ENCODE measurements at regions not wholly inside any gene's neighbourhood (a gene's known extent, or its start where the extent isn't known, plus 50 kb on each side); places are given as distances from the start of the nearest gene placed in this dataset.

DNA sequence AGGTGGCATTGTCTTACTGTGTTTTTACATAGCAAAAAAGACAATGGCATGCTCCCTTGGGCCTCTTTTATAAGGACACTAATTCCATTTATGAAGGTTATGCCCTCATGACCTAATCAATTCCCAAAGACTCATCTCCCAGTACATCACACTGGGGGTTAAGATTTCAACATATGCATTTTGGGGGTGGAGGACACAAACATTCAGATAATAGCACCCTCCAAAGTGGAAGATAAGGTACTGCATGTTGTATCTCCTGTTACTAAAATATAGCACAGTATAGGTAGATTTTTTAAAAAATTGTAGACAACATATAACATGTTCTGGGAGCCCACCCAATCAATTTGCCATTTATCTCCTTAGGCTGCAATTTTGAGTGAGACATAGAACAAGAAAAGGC is 221.2 kb downstream of the LIG4 start:
- TF ChIP-seq, protein P1, sequence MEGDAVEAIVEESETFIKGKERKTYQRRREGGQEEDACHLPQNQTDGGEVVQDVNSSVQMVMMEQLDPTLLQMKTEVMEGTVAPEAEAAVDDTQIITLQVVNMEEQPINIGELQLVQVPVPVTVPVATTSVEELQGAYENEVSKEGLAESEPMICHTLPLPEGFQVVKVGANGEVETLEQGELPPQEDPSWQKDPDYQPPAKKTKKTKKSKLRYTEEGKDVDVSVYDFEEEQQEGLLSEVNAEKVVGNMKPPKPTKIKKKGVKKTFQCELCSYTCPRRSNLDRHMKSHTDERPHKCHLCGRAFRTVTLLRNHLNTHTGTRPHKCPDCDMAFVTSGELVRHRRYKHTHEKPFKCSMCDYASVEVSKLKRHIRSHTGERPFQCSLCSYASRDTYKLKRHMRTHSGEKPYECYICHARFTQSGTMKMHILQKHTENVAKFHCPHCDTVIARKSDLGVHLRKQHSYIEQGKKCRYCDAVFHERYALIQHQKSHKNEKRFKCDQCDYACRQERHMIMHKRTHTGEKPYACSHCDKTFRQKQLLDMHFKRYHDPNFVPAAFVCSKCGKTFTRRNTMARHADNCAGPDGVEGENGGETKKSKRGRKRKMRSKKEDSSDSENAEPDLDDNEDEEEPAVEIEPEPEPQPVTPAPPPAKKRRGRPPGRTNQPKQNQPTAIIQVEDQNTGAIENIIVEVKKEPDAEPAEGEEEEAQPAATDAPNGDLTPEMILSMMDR (IDR thresholded peaks at IDR 0.05; ENCODE audit: control insufficient read depth, extremely low read depth, insufficient read depth): no peak
- DNase-seq (ENCODE audit: low read depth): no peak
- no peak overlapping the region for H3K4me3 ChIP-seq (ENCODE audit: low read depth, low read length)

DNA sequence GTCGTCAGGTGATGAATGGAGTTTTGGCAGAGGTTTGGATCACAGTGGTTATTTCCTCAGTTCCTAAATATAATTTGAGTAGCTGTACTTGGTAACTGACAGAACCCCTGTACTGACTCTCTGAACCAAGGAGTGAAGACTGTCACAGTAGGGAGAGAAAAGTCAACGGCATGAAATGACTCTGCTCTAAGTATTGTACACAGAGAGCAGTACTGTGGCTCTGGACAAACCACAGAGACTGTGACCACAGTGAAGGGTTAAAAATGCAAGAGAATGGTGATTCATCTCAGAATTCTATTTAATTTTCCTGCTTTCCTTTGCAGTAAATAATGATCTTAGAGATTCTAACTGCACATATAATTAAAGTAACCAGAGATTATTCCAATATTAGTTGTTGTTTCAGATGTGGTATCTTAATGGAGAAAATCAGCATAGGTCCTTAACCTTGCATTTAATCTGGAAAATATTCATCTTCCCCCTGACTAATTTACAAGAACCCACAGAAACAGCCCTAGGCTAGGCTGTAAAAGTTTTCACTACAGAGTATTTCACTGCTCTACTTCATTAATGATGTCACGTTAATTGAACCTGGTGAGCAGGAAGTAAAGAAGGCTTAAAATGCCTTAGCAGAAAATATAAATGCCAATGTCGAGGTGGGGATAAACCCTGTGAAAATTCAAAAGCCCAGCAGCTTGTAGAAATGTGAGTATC is 221.9 kb downstream of the LIG4 start:
- TF ChIP-seq, protein P1 (IDR thresholded peaks at IDR 0.05; ENCODE audit: control insufficient read depth, extremely low read depth, insufficient read depth): no peak
- H3K4me3 ChIP-seq (ENCODE audit: low read depth, low read length): no peak overlapping the region
- DNase-seq (ENCODE audit: low read depth): no peak

DNA sequence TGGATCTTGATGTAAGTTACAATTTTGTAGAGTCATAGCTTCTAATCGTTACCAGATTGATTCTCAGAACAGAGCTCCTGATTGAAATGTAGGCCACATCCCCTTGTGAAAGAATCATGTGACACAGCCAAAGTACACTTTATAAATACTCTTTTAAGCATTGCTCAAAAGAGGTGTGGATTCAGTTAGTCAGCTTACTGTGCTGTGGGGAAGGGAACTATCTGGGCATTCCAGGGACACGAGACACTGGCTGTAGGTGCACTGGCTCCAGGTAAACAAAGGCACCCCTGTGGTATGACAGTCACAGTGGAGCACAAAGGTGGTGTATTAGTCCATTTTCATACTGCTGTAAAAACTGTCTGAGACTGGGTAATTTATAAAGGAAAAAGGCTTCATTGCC is 222.8 kb downstream of the LIG4 start:
- DNase-seq (ENCODE audit: low read depth): no peak
- TF ChIP-seq, protein P1 (IDR thresholded peaks at IDR 0.05; ENCODE audit: control insufficient read depth, extremely low read depth, insufficient read depth): no peak
- H3K4me3 ChIP-seq (ENCODE audit: low read depth, low read length): no peak overlapping the region

DNA sequence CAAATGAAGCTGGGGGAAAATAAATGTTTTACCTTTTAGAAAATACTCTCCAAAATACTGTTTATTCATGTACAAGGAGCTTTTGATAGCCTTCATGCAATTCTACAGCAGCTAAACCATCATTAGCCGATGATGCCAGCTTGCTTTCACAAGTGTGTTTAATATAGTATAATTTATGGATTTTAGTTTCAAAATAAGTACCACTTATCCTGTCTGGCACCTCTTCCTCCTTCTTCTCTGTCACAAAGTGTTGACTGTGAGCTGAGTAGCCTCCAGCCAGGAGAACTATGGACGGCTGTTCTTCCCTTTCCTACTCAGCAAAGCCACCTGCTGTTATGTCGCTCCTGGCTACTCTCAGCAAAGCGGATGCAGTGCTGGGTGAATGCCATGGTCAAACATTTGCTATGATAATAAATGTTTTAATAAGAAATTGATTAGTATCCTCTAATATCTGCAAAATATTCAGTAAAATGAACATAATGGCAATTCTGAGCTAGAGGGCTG is 238.2 kb downstream of the LIG4 start:
- no peak overlapping the region for H3K4me3 ChIP-seq (ENCODE audit: low read depth, low read length)
- no peak for DNase-seq (ENCODE audit: low read depth)

DNA sequence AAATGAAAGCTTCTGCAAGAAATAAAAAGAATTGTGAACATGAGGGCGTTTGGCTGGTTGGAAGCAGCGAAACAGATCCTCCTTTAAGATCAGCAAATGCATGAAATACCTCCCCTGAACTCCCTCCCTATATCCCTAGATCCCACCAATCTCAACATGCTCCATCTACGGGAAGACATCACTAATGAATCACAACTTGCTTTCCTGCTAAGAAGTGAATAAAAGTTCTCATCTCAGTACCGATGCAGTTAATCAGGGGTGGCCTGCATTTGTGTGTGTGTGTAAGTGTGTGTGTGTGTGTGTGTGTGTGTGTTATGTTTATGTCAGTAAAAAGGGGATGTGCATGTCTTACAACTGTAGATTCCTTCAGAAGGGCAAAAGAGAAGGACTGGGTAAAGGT is 238.7 kb downstream of the LIG4 start:
- TF ChIP-seq, protein P1 (IDR thresholded peaks at IDR 0.05; ENCODE audit: control insufficient read depth, extremely low read depth, insufficient read depth): no peak
- no peak for DNase-seq (ENCODE audit: low read depth)

More for the DNA sequence above, 238.2 kb downstream of the LIG4 start:
- TF ChIP-seq, protein P1 (IDR thresholded peaks at IDR 0.05; ENCODE audit: control insufficient read depth, extremely low read depth, insufficient read depth): no peak

DNA sequence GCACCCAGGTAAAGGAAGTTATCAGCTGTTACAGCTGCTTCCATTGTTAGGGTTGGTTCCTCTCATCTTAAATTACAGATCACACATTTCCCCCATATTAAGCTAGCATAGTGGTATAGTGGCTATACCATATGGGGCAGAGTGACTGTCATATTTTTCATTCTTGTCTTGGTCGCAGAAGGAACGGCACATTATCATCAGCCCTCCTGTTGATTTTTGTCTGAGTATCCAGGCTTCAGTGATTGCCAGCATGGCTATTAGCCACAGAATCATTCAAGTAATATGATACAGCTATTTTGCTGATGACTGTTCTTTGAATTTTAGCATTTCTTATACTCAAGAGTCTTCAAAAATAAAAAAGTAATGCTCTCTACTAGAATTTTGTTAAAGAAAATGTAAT is 240.9 kb downstream of the LIG4 start:
- no peak for DNase-seq (ENCODE audit: low read depth)
- TF ChIP-seq, protein P1 (IDR thresholded peaks at IDR 0.05; ENCODE audit: control insufficient read depth, extremely low read depth, insufficient read depth): no peak
- H3K4me3 ChIP-seq (ENCODE audit: low read depth, low read length): no peak overlapping the region

More for the DNA sequence above, 238.7 kb downstream of the LIG4 start:
- no peak overlapping the region for H3K4me3 ChIP-seq (ENCODE audit: low read depth, low read length)

DNA sequence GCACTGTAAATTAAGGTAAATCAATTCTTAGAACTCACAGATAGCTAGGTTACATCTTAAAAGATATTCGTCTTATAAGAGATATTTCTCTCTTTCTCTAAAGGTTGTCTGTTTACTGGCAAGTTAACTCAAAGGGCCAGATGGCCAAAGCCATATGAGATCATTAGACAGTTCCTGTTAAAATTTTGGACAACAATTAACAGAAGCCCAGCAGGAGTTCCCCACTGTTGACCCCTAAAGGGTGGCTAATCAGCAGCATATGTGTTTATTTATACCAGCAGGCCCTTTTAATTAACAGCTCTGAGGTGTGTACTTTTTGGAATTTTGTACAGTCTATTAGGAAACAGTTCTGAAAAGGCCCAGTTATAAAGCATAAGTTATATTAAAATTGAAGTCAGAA is 245.8 kb downstream of the LIG4 start:
- H3K4me3 ChIP-seq (ENCODE audit: low read depth, low read length): no peak overlapping the region
- no peak for DNase-seq (ENCODE audit: low read depth)
- TF ChIP-seq, protein P1 (IDR thresholded peaks at IDR 0.05; ENCODE audit: control insufficient read depth, extremely low read depth, insufficient read depth): no peak

All from LNCaP clone FGC (cell line).